ENCODE measurements at regions not wholly inside any gene's neighbourhood (a gene's known extent, or its start where the extent isn't known, plus 50 kb on each side); places are given as distances from the start of the nearest gene placed in this dataset.
A peak's percentile ranks its signal among the peaks of the same experiment; 100 is the strongest.
"Not testable (repeated sequence)": the region's sequence is repeated elsewhere in the genome, so short reads cannot be mapped to it uniquely, and the experiment has no call there.

DNA sequence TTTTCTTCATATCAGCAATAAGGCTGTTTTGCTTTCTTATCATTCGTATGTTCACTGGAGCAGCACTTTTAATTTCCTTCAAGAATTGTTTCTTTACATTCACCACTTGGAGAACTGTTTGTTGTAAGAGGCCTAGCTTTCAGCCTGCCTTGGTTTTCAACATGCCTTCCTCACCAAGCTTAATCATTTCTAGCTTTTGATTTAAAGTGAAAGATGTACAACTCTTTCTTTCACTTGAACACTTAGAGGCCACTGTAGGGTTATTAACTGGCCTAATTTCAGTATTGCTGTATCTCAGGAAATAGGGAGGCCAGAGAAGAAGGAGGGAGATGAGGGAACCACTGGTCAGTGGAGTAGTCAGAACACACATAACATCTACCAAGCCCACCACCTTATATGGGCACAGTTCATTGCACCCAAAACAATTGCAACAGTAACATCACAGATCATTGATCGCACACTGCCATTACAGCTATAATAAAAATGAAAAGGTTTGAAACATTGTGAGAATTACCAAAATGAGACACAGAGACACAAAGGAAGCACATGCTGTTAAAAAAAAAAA lies 181.4 kb upstream of the TUBA3C start:
- no peak overlapping the region for H3K27ac ChIP-seq (ENCODE audit: extremely low read length, insufficient read depth, low read length)
- no peaks in the 10 kb centered on the region for H3K79me2 ChIP-seq (ENCODE audit: insufficient read depth, low read length)
- ATAC-seq (no peak), DNase-seq (ENCODE audit: low spot score) (no peak), FAIRE-seq (no peak)
- H3K36me3 ChIP-seq (replicated peaks in 1 of 2; ENCODE audit: control insufficient read depth in 1 of 2, insufficient read depth in 2 of 2, low read length in 2 of 2): no peaks in the 10 kb centered on the region
- in situ Hi-C loops (cut with HindIII; ENCODE audit: extremely low pct_ligation_motif_present, low pct_unique_long_range_greater_than_20kb): no loop called here
- no peak for TF ChIP-seq CAMTA2 (CRISPR knock-in tag; IDR thresholded peaks at IDR 0.05; ENCODE audit: borderline replicate concordance)
- TF ChIP-seq SSRP1 (CRISPR knock-in tag; IDR thresholded peaks at IDR 0.05): no peak
- TF ChIP-seq MATR3 (CRISPR knock-in tag; IDR thresholded peaks at IDR 0.05): no peak
- TF ChIP-seq CBFB (CRISPR knock-in tag; IDR thresholded peaks at IDR 0.05): no peak
- CTCF ChIA-PET (ENCODE audit: low intra/inter-chr PET ratio, low total read pairs): no interaction called here
- H3K4me2 ChIP-seq (ENCODE audit: low read depth, low read length): no peak overlapping the region
- WGBS (ENCODE audit: low lambda C conversion rate): 0% methylated on average over 2 of the region's 2 CpGs
- no peaks in the 10 kb centered on the region for H3K4me1 ChIP-seq (ENCODE audit: insufficient read depth, low read length)
- H3K4me3 ChIP-seq (replicated peaks in 1 of 3; ENCODE audit: insufficient read depth in 1 of 3, low read depth in 2 of 3, low read length in 3 of 3): no peak overlapping the region
- no peak overlapping the region for H3K9ac ChIP-seq (ENCODE audit: insufficient read depth, low read depth, low read length)
- no peaks in the 10 kb centered on the region for H3K27me3 ChIP-seq (ENCODE audit: control insufficient read depth in 1 of 2, insufficient read depth in 2 of 2, low read length in 2 of 2)
- POLR2A ChIA-PET: no interaction called here
- no TSS peak for BruUV-seq (replicated peaks)
- no peaks in the 10 kb centered on the region for H4K20me1 ChIP-seq (ENCODE audit: insufficient read depth, low read length)
- intact Hi-C loops (cut with micrococcal nuclease; ENCODE audit: unreplicated experiment): no loop called here
- no peak overlapping the region for H2AFZ ChIP-seq (ENCODE audit: low read length)
- no peaks in the 10 kb centered on the region for H3K9me3 ChIP-seq (ENCODE audit: low read length)

GRCh38 chr13:19359697-19360096 lies 178.1 kb upstream of the TUBA3C start:
- H4K20me1 ChIP-seq (ENCODE audit: insufficient read depth, low read length); DNase-seq (ENCODE audit: low spot score); H3K36me3 ChIP-seq (replicated peaks in 1 of 2; ENCODE audit: control insufficient read depth in 1 of 2, insufficient read depth in 2 of 2, low read length in 2 of 2); H2AFZ ChIP-seq (ENCODE audit: low read length); POLR2A ChIA-PET; H3K27ac ChIP-seq (ENCODE audit: extremely low read length, insufficient read depth, low read length); in situ Hi-C loops (cut with HindIII; ENCODE audit: extremely low pct_ligation_motif_present, low pct_unique_long_range_greater_than_20kb); H3K9me3 ChIP-seq (ENCODE audit: low read length); intact Hi-C loops (cut with micrococcal nuclease; ENCODE audit: unreplicated experiment); H3K4me3 ChIP-seq (replicated peaks in 1 of 3; ENCODE audit: insufficient read depth in 1 of 3, low read depth in 2 of 3, low read length in 3 of 3); H3K4me1 ChIP-seq (ENCODE audit: insufficient read depth, low read length); H3K9ac ChIP-seq (ENCODE audit: insufficient read depth, low read depth, low read length); H3K4me2 ChIP-seq (ENCODE audit: low read depth, low read length); H3K27me3 ChIP-seq (ENCODE audit: control insufficient read depth in 1 of 2, insufficient read depth in 2 of 2, low read length in 2 of 2); CTCF ChIA-PET (ENCODE audit: low intra/inter-chr PET ratio, low total read pairs); FAIRE-seq; ATAC-seq; BruUV-seq (replicated peaks); H3K79me2 ChIP-seq (ENCODE audit: insufficient read depth, low read length): not testable (repeated sequence)
- TF ChIP-seq CEBPB (IDR thresholded peaks at IDR 0.05; ENCODE audit: borderline replicate concordance, low read depth, low read length): peak; percentile 67
- 38% methylated on average over 2 of the region's 2 CpGs for WGBS (ENCODE audit: low lambda C conversion rate)
